Keratinocyte (primary cell): ENCODE measurements at regions not wholly inside any gene's neighbourhood (a gene's known extent, or its start where the extent isn't known, plus 50 kb on each side); places are given as distances from the start of the nearest gene placed in this dataset.

Experiments used
- EZH2 ChIP-seq: IDR thresholded peaks from one replicate; pipeline ENCODE4 v1.6.1; 2012; ENCODE audit warnings: inconsistent platforms, mild to moderate bottlenecking, low read length, moderate library complexity
- TF ChIP-seq, protein P1 (sequence below), 3 experiments: IDR thresholded peaks in 1 of 3; conservative IDR thresholded peaks in 1 of 3; optimal IDR thresholded peaks in 1 of 3; 2 replicates in 2 of 3; 3 replicates in 1 of 3; pipeline versions ENCODE3 to v1.5.1; 2011; ENCODE audit warnings: low read length in 3 of 3, mild to moderate bottlenecking in 3 of 3, moderate library complexity in 2 of 3, control low read depth in 1 of 3, inconsistent platforms in 1 of 3; ENCODE audit not compliant: insufficient read depth in 2 of 3; ENCODE audit errors: extremely low read depth in 1 of 3

GRCh38 chr6:99148111-99148510 lies 200.4 kb upstream of the FBXL4 start:
- TF ChIP-seq, protein P1, sequence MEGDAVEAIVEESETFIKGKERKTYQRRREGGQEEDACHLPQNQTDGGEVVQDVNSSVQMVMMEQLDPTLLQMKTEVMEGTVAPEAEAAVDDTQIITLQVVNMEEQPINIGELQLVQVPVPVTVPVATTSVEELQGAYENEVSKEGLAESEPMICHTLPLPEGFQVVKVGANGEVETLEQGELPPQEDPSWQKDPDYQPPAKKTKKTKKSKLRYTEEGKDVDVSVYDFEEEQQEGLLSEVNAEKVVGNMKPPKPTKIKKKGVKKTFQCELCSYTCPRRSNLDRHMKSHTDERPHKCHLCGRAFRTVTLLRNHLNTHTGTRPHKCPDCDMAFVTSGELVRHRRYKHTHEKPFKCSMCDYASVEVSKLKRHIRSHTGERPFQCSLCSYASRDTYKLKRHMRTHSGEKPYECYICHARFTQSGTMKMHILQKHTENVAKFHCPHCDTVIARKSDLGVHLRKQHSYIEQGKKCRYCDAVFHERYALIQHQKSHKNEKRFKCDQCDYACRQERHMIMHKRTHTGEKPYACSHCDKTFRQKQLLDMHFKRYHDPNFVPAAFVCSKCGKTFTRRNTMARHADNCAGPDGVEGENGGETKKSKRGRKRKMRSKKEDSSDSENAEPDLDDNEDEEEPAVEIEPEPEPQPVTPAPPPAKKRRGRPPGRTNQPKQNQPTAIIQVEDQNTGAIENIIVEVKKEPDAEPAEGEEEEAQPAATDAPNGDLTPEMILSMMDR (optimal IDR thresholded peaks at IDR 0.05 in 1 of 3, IDR thresholded peaks at IDR 0.05 in 1 of 3, conservative IDR thresholded peaks at IDR 0.05 in 1 of 3; ENCODE audit: extremely low read depth in 1 of 3, insufficient read depth in 2 of 3, low read length in 3 of 3): no peak
- no peak for TF ChIP-seq EZH2
